HG03060 (cell line): ENCODE measurements at regions not wholly inside any gene's neighbourhood (a gene's known extent, or its start where the extent isn't known, plus 50 kb on each side); places are given as distances from the start of the nearest gene placed in this dataset.

ENCODE experiments used
- ATAC-seq: cut with Tn5 transposase; IDR thresholded peaks from one replicate; pipeline ENCODE4 v1.9.1; 2021; ENCODE audit warnings: low read depth, moderate number of reproducible peaks; ENCODE audit not compliant: unreplicated experiment

GRCh38 chr16:48011466-48011865 lies 144.3 kb downstream of the ABCC12 start:
- ATAC-seq, result no peak

- no peak for ATAC-seq
These were observed 147.7 kb downstream of the ABCC12 start for GRCh38 chr16:48008011-48008525.

- no peak for ATAC-seq
These were observed 151.6 kb downstream of the ABCC12 start for GRCh38 chr16:48004141-48004695.

- ATAC-seq, result no peak
These were observed 152.4 kb downstream of the ABCC12 start for GRCh38 chr16:48003206-48003907.

GRCh38 chr16:48001324-48001895 lies 154.4 kb downstream of the ABCC12 start:
- no peak for ATAC-seq

GRCh38 chr16:48000622-48001021 lies 155.2 kb downstream of the ABCC12 start:
- ATAC-seq, result no peak

- ATAC-seq, result no peak
These were observed 156.2 kb downstream of the ABCC12 start for GRCh38 chr16:47999595-47999994.

- no peak for ATAC-seq
These were observed 160.4 kb downstream of the ABCC12 start for GRCh38 chr16:47995354-47995753.

GRCh38 chr16:47991491-47991890 lies 164.3 kb downstream of the ABCC12 start:
- no peak for ATAC-seq

GRCh38 chr16:47990676-47991075 lies 165.1 kb downstream of the ABCC12 start:
- ATAC-seq, result no peak

- no peak for ATAC-seq
These were observed 168.7 kb downstream of the ABCC12 start for GRCh38 chr16:47987136-47987535.

- no peak for ATAC-seq
These were observed 169.8 kb downstream of the ABCC12 start for GRCh38 chr16:47986031-47986430.

- no peak for ATAC-seq
These were observed 171.1 kb downstream of the ABCC12 start for GRCh38 chr16:47984669-47985068.

GRCh38 chr16:47983999-47984580 lies 171.7 kb downstream of the ABCC12 start:
- ATAC-seq, result no peak

GRCh38 chr16:47980212-47980611 lies 175.6 kb downstream of the ABCC12 start:
- no peak for ATAC-seq

- no peak for ATAC-seq
These were observed 176.1 kb downstream of the ABCC12 start for GRCh38 chr16:47979616-47980182.

- no peak for ATAC-seq
These were observed 176.7 kb downstream of the ABCC12 start for GRCh38 chr16:47979164-47979520.

- no peak for ATAC-seq
These were observed 177.2 kb downstream of the ABCC12 start for GRCh38 chr16:47978491-47979163.

- ATAC-seq, result no peak
These were observed 178.0 kb downstream of the ABCC12 start for GRCh38 chr16:47977802-47978201.

GRCh38 chr16:47976636-47977210 lies 179.1 kb downstream of the ABCC12 start:
- no peak for ATAC-seq
